Body of pancreas (tissue), 4 donors: ENCODE measurements at regions not wholly inside any gene's neighbourhood (a gene's known extent, or its start where the extent isn't known, plus 50 kb on each side); places are given as distances from the start of the nearest gene placed in this dataset.

Source experiments
- POLR2A ChIP-seq, 3 donors: fragments of 450-650 bp; IDR thresholded peaks; one replicate each; pipeline ENCODE4 v1.6.1; 2016; ENCODE audit warnings: antibody characterized with exemption in 3 of 3, mild to moderate bottlenecking in 2 of 3
- TF ChIP-seq, protein P1 (sequence below), 7 experiments: fragments of 450-650 bp in 4 of 7; fragments of 200-600 bp in 3 of 7; sonication (generic) in 3 of 7; IDR thresholded peaks; one replicate each; pipeline ENCODE4 v1.5.1; 2016 to 2019; ENCODE audit warnings: antibody characterized with exemption in 7 of 7

GRCh38 chr1:82483146-82483545, 682.4 kb downstream of the ADGRL2 start:
- TF ChIP-seq, protein P1, sequence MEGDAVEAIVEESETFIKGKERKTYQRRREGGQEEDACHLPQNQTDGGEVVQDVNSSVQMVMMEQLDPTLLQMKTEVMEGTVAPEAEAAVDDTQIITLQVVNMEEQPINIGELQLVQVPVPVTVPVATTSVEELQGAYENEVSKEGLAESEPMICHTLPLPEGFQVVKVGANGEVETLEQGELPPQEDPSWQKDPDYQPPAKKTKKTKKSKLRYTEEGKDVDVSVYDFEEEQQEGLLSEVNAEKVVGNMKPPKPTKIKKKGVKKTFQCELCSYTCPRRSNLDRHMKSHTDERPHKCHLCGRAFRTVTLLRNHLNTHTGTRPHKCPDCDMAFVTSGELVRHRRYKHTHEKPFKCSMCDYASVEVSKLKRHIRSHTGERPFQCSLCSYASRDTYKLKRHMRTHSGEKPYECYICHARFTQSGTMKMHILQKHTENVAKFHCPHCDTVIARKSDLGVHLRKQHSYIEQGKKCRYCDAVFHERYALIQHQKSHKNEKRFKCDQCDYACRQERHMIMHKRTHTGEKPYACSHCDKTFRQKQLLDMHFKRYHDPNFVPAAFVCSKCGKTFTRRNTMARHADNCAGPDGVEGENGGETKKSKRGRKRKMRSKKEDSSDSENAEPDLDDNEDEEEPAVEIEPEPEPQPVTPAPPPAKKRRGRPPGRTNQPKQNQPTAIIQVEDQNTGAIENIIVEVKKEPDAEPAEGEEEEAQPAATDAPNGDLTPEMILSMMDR (IDR thresholded peaks at IDR 0.05) = no peak
- TF ChIP-seq POLR2A (IDR thresholded peaks at IDR 0.05) = no peak
